ENCODE measurements at regions not wholly inside any gene's neighbourhood (a gene's known extent, or its start where the extent isn't known, plus 50 kb on each side); places are given as distances from the start of the nearest gene placed in this dataset.

- peaks cover 4% of the 10 kb centered on the region for H3K27me3 Mint-ChIP-seq (ENCODE audit: unreplicated experiment)
- H3K4me3 Mint-ChIP-seq (ENCODE audit: unreplicated experiment) = no peak overlapping the region
- H3K4me1 Mint-ChIP-seq (ENCODE audit: unreplicated experiment) = no peaks in the 10 kb centered on the region
- H3K9me3 Mint-ChIP-seq (ENCODE audit: unreplicated experiment) = no peaks in the 10 kb centered on the region
- DNase-seq (ENCODE audit: extremely low spot score, unreplicated experiment) = no peak
- no peaks in the 10 kb centered on the region for H3K36me3 Mint-ChIP-seq (ENCODE audit: unreplicated experiment)
- no peak for TF ChIP-seq CTCF (IDR thresholded peaks at IDR 0.05)
- no peak overlapping the region for H3K27ac Mint-ChIP-seq (ENCODE audit: unreplicated experiment)
These were observed 242.7 kb downstream of the CLIC5 start for GRCh38 chr6:45772886-45773495.

- peaks cover 4% of the 10 kb centered on the region for H3K27me3 Mint-ChIP-seq (ENCODE audit: unreplicated experiment)
- TF ChIP-seq CTCF (IDR thresholded peaks at IDR 0.05) = no peak
- H3K4me1 Mint-ChIP-seq (ENCODE audit: unreplicated experiment) = no peaks in the 10 kb centered on the region
- no peak overlapping the region for H3K27ac Mint-ChIP-seq (ENCODE audit: unreplicated experiment)
- no peak overlapping the region for H3K4me3 Mint-ChIP-seq (ENCODE audit: unreplicated experiment)
- no peaks in the 10 kb centered on the region for H3K36me3 Mint-ChIP-seq (ENCODE audit: unreplicated experiment)
- H3K9me3 Mint-ChIP-seq (ENCODE audit: unreplicated experiment) = peaks cover 9% of the 10 kb centered on the region
- DNase-seq (ENCODE audit: extremely low spot score, unreplicated experiment) = no peak
These were observed 243.6 kb downstream of the CLIC5 start for GRCh38 chr6:45772051-45772450.

GRCh38 chr6:45763281-45763680 lies 252.4 kb downstream of the CLIC5 start:
- peaks cover 36% of the 10 kb centered on the region for H3K9me3 Mint-ChIP-seq (ENCODE audit: unreplicated experiment)
- TF ChIP-seq CTCF (IDR thresholded peaks at IDR 0.05) = no peak

GRCh38 chr6:45759472-45759810 lies 256.2 kb downstream of the CLIC5 start:
- Mint-ChIP-seq H3K27me3 (ENCODE audit: unreplicated experiment) (peaks cover 14% of the 10 kb centered on the region), H3K4me1 (ENCODE audit: unreplicated experiment) (peaks cover 29% of the 10 kb centered on the region), H3K9me3 (ENCODE audit: unreplicated experiment) (peaks cover 12% of the 10 kb centered on the region), H3K36me3 (ENCODE audit: unreplicated experiment) (no peaks in the 10 kb centered on the region), H3K27ac (ENCODE audit: unreplicated experiment) (no peak overlapping the region), H3K4me3 (ENCODE audit: unreplicated experiment) (no peak overlapping the region)
- TF ChIP-seq CTCF (IDR thresholded peaks at IDR 0.05) = no peak
- DNase-seq (ENCODE audit: extremely low spot score, unreplicated experiment) = no peak

More at GRCh38 chr6:45763281-45763680, 252.4 kb downstream of the CLIC5 start:
- no peaks in the 10 kb centered on the region for H3K36me3 Mint-ChIP-seq (ENCODE audit: unreplicated experiment)
- peaks cover 12% of the 10 kb centered on the region for H3K4me1 Mint-ChIP-seq (ENCODE audit: unreplicated experiment)
- H3K27me3 Mint-ChIP-seq (ENCODE audit: unreplicated experiment) = peaks cover 2% of the 10 kb centered on the region
- no peak overlapping the region for H3K27ac Mint-ChIP-seq (ENCODE audit: unreplicated experiment)
- no peak for DNase-seq (ENCODE audit: extremely low spot score, unreplicated experiment)
- H3K4me3 Mint-ChIP-seq (ENCODE audit: unreplicated experiment) = no peak overlapping the region

GRCh38 chr6:45758787-45759471 lies 256.7 kb downstream of the CLIC5 start:
- Mint-ChIP-seq H3K9me3 (ENCODE audit: unreplicated experiment) (peaks cover 8% of the 10 kb centered on the region), H3K27ac (ENCODE audit: unreplicated experiment) (peak overlapping the region; percentile 89), H3K27me3 (ENCODE audit: unreplicated experiment) (peaks cover 14% of the 10 kb centered on the region), H3K4me1 (ENCODE audit: unreplicated experiment) (peaks cover 29% of the 10 kb centered on the region), H3K4me3 (ENCODE audit: unreplicated experiment) (no peak overlapping the region), H3K36me3 (ENCODE audit: unreplicated experiment) (no peaks in the 10 kb centered on the region)
- no peak for TF ChIP-seq CTCF (IDR thresholded peaks at IDR 0.05)
- DNase-seq (ENCODE audit: extremely low spot score, unreplicated experiment) = no peak

Measured in osteocyte (in vitro differentiated cells).